KMS-11 (cell line): ENCODE measurements at regions not wholly inside any gene's neighbourhood (a gene's known extent, or its start where the extent isn't known, plus 50 kb on each side); places are given as distances from the start of the nearest gene placed in this dataset.

Experiments
- H2AFZ ChIP-seq: fragments of 200-600 bp; sonication (generic); 2 replicates; pipeline ENCODE4 v1.6.1; 2016; ENCODE audit warnings: antibody characterized with exemption, mixed run types, low read depth
- H3K27ac ChIP-seq: fragments of 200-600 bp; sonication (generic); 2 replicates; pipeline ENCODE4 v1.6.1; 2016; ENCODE audit warnings: mild to moderate bottlenecking, mixed run types
- H3K27me3 ChIP-seq: fragments of 200-600 bp; sonication (generic); 2 replicates; pipeline ENCODE4 v1.6.1; 2017; ENCODE audit warnings: mild to moderate bottlenecking, low read depth, mixed run types, moderate library complexity; ENCODE audit not compliant: insufficient read depth
- H3K36me3 ChIP-seq: fragments of 200-600 bp; sonication (generic); 2 replicates; pipeline ENCODE4 v1.6.1; 2017; ENCODE audit warnings: mild to moderate bottlenecking, mixed run types; ENCODE audit not compliant: insufficient read depth
- H3K4me1 ChIP-seq: fragments of 200-600 bp; sonication (generic); 2 replicates; pipeline ENCODE4 v1.6.1; 2016; ENCODE audit warnings: mild to moderate bottlenecking, low read depth, mixed run types; ENCODE audit not compliant: poor library complexity, severe bottlenecking
- H3K4me2 ChIP-seq: fragments of 200-600 bp; sonication (generic); 2 replicates; pipeline ENCODE4 v1.7.0; 2016; ENCODE audit warnings: mild to moderate bottlenecking, mixed run types
- H3K4me3 ChIP-seq: fragments of 200-600 bp; sonication (generic); IDR thresholded peaks from 2 replicates; pipeline ENCODE4 v1.6.1; 2017; ENCODE audit warnings: low read depth, low read length, mixed read lengths; ENCODE audit not compliant: insufficient read depth
- H3K79me2 ChIP-seq: fragments of 200-600 bp; sonication (generic); 2 replicates; pipeline ENCODE4 v1.6.1; 2016; ENCODE audit warnings: low read depth, mixed run types; ENCODE audit not compliant: insufficient read depth
- H3K9ac ChIP-seq: fragments of 200-600 bp; sonication (generic); 2 replicates; pipeline ENCODE4 v1.6.1; 2016; ENCODE audit warnings: mild to moderate bottlenecking, mixed run types
- H4K20me1 ChIP-seq: fragments of 200-600 bp; sonication (generic); 2 replicates; pipeline ENCODE4 v1.6.1; 2016; ENCODE audit warnings: mild to moderate bottlenecking, mixed run types; ENCODE audit not compliant: insufficient read depth
- TF ChIP-seq, protein P1 (sequence below): fragments of 200-600 bp; sonication (generic); conservative IDR thresholded peaks from 2 replicates; pipeline ENCODE4 v1.6.1; 2017; ENCODE audit warnings: low read depth, mild to moderate bottlenecking, antibody characterized with exemption, low read length, moderate library complexity, mixed read lengths

DNA sequence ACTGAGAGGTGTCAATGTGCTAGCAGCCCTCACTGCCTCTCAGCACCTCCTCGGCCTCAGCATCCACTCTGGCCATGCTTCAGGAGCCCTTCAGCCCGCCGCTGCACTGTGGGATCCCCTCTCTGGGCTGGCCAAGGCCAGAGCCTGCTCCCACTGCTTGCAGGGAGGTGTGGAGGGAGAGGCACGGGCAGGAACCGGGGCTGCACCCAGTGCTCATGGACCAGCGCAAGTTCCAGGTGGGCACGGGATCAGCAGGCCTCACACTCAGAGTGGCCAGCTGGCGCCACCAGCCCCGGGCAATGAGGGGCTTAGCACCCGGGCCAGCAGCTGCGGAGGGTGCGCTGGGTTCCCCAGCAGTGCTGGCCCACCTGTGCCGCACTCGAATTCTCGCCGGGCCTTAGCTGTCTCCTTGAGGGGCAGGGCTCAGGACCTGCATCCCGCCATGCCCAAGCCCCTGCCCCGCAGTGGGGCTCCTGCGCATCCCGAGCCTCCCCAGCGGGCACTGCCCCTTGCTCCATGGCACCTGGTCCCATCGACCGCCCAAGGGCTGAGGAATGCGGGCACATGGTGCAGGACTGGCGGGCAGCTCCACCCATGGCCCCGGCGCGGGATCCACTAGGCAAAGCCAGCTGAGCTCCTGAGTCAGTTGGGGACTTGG, 80.4 kb upstream of the MANEA start:
- H2AFZ ChIP-seq: no peak overlapping the region
- no peak overlapping the region for H3K4me2 ChIP-seq
- no peaks in the 10 kb centered on the region for H3K4me1 ChIP-seq
- TF ChIP-seq, protein P1, sequence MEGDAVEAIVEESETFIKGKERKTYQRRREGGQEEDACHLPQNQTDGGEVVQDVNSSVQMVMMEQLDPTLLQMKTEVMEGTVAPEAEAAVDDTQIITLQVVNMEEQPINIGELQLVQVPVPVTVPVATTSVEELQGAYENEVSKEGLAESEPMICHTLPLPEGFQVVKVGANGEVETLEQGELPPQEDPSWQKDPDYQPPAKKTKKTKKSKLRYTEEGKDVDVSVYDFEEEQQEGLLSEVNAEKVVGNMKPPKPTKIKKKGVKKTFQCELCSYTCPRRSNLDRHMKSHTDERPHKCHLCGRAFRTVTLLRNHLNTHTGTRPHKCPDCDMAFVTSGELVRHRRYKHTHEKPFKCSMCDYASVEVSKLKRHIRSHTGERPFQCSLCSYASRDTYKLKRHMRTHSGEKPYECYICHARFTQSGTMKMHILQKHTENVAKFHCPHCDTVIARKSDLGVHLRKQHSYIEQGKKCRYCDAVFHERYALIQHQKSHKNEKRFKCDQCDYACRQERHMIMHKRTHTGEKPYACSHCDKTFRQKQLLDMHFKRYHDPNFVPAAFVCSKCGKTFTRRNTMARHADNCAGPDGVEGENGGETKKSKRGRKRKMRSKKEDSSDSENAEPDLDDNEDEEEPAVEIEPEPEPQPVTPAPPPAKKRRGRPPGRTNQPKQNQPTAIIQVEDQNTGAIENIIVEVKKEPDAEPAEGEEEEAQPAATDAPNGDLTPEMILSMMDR: no peak
- no peak overlapping the region for H3K4me3 ChIP-seq
- no peak overlapping the region for H3K9ac ChIP-seq
- no peaks in the 10 kb centered on the region for H3K36me3 ChIP-seq
- H3K79me2 ChIP-seq: no peaks in the 10 kb centered on the region
- no peaks in the 10 kb centered on the region for H4K20me1 ChIP-seq
- H3K27me3 ChIP-seq: no peaks in the 10 kb centered on the region
- no peak overlapping the region for H3K27ac ChIP-seq

DNA sequence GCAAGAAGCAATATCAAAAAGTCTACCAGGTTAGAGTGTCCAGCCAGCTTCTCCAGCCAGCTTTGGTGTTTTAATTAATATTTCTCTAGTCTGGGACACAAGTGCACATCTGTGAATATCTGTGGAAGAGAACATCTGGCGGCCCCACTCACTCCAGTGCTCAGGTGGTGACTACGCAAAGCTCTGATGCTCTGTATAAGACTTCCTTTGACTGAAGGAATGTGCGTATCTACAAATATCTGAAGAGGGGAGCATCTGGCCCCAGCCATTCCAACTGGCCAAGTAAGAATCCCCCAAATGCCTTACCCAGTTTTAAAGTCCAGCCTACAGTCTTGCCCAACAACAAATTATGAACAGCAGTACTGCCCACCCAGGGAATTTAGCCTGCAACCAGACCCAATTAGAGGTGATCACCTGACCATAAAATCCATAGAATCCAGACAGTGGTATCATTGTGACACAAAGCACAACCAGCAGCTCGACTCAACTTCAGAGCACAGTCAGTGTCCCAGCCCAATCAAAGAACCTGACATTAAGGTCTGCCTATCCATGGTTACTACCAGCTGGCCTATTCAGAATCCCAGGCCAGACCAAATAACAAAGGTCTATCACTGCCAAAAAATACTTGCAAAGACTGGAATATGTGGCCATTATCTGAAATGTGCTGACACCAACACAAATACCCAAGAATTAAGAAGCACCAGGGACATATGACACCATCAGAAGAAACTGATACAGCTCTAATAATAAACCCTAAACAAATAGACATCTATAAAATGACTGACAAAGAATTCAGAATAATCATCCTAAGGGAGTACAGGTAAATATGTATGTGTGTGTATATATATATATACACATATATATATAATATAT, 76.1 kb upstream of the MANEA start:
- Histone ChIP-seq H3K4me2 (no peak overlapping the region), H4K20me1 (no peaks in the 10 kb centered on the region), H3K27ac (no peak overlapping the region), H3K4me3 (no peak overlapping the region), H2AFZ (no peak overlapping the region), H3K79me2 (no peaks in the 10 kb centered on the region), H3K9ac (no peak overlapping the region), H3K27me3 (no peaks in the 10 kb centered on the region), H3K36me3 (no peaks in the 10 kb centered on the region), H3K4me1 (no peaks in the 10 kb centered on the region)
- TF ChIP-seq, protein P1: no peak

GRCh38 chr6:95503568-95503967, 73.8 kb upstream of the MANEA start:
- Histone ChIP-seq H3K79me2 (no peaks in the 10 kb centered on the region), H3K36me3 (no peaks in the 10 kb centered on the region), H3K4me2 (no peak overlapping the region), H3K4me1 (no peaks in the 10 kb centered on the region), H3K9ac (no peak overlapping the region), H3K27me3 (no peaks in the 10 kb centered on the region), H4K20me1 (no peaks in the 10 kb centered on the region), H3K27ac (no peak overlapping the region), H2AFZ (no peak overlapping the region), H3K4me3 (no peak overlapping the region)
- TF ChIP-seq, protein P1: no peak

DNA sequence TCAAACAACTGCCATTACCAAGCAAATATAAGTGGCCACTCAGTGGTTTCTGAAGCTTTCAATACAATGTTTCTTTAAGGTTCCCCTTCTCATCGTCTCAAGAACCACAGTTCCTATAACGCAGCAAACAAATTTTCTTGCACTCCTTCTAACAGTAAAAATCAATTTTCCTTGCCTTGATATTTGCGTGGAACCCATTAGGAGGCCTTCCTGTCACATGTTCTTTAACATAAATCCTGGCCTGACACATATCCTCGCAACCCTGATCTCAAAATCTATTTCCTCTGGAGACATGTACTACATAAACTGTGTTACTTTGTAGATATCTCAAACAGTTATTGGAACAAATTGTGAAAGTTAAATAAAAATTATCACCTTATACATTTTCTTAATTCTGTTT, 65.9 kb upstream of the MANEA start:
- H3K79me2 ChIP-seq: no peaks in the 10 kb centered on the region
- TF ChIP-seq, protein P1: no peak
- H3K27me3 ChIP-seq: no peaks in the 10 kb centered on the region
- H3K4me3 ChIP-seq: no peak overlapping the region
- no peaks in the 10 kb centered on the region for H3K4me1 ChIP-seq
- H3K36me3 ChIP-seq: no peaks in the 10 kb centered on the region
- H3K9ac ChIP-seq: no peak overlapping the region
- no peak overlapping the region for H3K27ac ChIP-seq
- H2AFZ ChIP-seq: no peak overlapping the region
- no peaks in the 10 kb centered on the region for H4K20me1 ChIP-seq
- no peak overlapping the region for H3K4me2 ChIP-seq
